GM20000 (cell line): ENCODE measurements at regions not wholly inside any gene's neighbourhood (a gene's known extent, or its start where the extent isn't known, plus 50 kb on each side); places are given as distances from the start of the nearest gene placed in this dataset.
"Not testable (repeated sequence)": the region's sequence is repeated elsewhere in the genome, so short reads cannot be mapped to it uniquely, and the experiment has no call there.

Experiments used
- DNase-seq: peaks from one replicate; pipeline ENCODE4 v3.0.0; 2012; ENCODE audit warnings: low spot score
- TF ChIP-seq, protein P1 (sequence below): IDR thresholded peaks from 2 replicates; pipeline ENCODE4 v1.5.1; 2012; ENCODE audit warnings: mild to moderate bottlenecking, control low read depth; ENCODE audit errors: extremely low read depth, missing control alignments

GRCh38 chr4:179695175-179695574 lies 2252.9 kb upstream of the AGA start:
- TF ChIP-seq, protein P1, sequence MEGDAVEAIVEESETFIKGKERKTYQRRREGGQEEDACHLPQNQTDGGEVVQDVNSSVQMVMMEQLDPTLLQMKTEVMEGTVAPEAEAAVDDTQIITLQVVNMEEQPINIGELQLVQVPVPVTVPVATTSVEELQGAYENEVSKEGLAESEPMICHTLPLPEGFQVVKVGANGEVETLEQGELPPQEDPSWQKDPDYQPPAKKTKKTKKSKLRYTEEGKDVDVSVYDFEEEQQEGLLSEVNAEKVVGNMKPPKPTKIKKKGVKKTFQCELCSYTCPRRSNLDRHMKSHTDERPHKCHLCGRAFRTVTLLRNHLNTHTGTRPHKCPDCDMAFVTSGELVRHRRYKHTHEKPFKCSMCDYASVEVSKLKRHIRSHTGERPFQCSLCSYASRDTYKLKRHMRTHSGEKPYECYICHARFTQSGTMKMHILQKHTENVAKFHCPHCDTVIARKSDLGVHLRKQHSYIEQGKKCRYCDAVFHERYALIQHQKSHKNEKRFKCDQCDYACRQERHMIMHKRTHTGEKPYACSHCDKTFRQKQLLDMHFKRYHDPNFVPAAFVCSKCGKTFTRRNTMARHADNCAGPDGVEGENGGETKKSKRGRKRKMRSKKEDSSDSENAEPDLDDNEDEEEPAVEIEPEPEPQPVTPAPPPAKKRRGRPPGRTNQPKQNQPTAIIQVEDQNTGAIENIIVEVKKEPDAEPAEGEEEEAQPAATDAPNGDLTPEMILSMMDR, result no peak
- no peak for DNase-seq

- TF ChIP-seq, protein P1, result no peak
- no peak for DNase-seq
Observed at GRCh38 chr4:179698321-179698720, 2256.1 kb upstream of the AGA start.

GRCh38 chr4:179709961-179710624 lies 2267.9 kb upstream of the AGA start:
- TF ChIP-seq, protein P1, result no peak
- DNase-seq, result no peak

DNA sequence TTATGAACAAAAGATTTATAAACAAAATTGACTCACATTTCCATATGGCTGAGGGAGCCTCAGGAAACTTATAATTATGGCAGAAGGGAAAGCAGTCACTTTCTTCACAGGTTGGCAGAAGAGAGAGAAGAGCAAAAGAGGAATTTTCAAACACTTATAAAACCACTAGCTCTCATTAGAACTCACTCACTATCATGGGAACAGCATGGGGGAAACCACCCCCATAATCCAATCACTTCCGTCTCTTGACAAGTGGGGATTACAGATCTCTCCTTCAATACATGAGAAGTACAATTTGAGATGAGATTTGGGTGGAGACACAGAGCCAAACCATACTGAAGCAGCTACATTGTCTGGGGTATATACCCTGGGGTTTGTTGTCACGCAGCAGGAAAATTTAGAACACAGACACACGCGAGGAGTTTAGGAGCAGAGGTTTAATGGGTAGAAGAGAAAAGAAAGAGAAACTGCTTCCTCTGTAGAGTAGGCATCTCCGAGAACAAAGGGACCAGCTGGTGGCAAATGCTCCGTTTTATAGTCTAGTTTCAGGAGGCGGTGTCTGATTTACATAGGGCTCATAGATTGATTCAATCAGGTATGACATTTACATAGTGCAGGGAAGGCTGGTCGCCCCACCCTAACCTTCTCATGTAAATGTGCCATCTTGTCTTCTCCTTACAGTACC lies 2277.7 kb upstream of the AGA start:
- TF ChIP-seq, protein P1, result no peak
- DNase-seq, result no peak

DNA sequence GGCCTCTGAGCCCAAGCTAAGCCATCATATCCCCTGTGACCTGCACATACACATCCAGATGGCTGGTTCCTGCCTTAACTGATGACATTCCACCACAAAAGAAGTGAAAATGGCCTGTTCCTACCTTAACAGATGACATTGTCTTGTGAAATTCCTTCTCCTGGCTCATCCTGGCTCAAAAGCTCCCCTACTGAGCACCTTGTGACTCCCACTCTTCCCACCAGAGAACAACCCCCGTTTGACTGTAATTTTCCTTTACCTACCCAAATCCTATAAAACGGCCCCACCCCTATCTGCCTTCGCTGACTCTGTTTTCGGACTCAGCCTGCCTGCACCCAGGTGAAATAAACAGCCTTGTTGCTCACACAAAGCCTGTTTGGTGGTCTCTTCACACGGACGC lies 2284.3 kb upstream of the AGA start:
- DNase-seq, result not testable (repeated sequence)

DNA sequence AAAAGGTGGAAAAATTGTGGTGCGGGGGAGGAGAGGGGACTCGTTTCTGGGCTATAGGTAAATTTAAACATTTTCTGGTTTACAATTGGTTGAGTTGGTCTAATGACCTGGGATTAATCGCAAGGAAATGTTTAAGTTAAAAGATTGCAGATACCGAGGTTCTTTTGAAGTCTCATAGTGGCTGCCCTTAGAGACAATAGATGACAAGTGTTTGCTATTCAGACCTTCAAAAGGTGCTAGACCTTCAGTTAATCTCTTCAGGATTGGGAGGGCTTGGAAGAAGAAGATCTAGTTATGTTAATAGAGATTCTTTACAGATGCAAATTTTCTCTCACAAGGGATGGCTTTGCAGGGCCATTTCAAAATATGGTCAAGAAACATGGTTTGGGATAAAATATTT lies 2286.1 kb upstream of the AGA start:
- TF ChIP-seq, protein P1, result no peak
- DNase-seq, result no peak

DNA sequence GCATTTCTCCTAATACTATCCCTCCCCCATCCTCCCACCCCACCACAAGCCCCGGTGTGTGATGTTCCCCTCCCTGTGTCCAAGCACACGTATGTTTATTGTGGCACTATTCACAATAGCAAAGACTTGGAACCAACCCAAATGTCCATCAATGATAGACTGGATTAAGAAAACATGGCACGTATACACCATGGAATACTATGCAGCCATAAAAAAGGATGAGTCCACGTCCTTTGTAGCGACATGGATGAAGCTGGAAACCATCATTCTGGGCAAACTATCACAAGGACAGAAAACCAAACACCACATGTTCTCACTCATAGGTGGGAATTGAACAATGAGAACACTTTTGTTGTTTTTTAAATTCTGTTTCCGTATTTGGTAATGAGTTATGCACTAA lies 2294.6 kb upstream of the AGA start:
- not testable (repeated sequence) for DNase-seq

DNA sequence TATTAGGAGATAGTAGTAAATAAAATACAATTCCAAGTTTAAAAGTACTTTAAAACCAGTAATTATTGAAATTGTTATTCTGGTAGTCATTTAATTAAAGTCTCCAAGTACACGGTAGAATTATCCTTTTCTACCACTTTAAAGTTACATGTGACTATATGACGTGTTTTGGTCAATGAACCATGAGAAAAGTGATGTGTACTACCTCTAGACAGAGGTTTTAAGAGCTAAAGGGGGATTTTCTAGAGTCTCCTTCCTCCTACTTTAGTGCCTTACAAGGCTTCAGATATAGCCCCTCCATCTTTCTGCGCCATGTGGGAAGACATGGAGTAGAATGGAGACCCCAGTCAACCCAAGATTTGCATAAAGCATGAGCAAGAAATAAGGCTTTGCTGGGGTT lies 2296.6 kb upstream of the AGA start:
- TF ChIP-seq, protein P1, result no peak
- no peak for DNase-seq
